Esophagus squamous epithelium (tissue), 5 donors: ENCODE measurements at regions not wholly inside any gene's neighbourhood (a gene's known extent, or its start where the extent isn't known, plus 50 kb on each side); places are given as distances from the start of the nearest gene placed in this dataset.
"Not testable (repeated sequence)": the region's sequence is repeated elsewhere in the genome, so short reads cannot be mapped to it uniquely, and the experiment has no call there.

Experiments
- DNase-seq: peaks from one replicate; lab custom pipeline; 2025; lab: John Stamatoyannopoulos, UW
- H3K27ac ChIP-seq, 4 donors: fragments of 200-600 bp; sonication (generic); one replicate each; pipeline ENCODE4 v1.5.1; 2016 to 2019; ENCODE audit warnings: mild to moderate bottlenecking in 1 of 4
- H3K27me3 ChIP-seq, 4 donors: fragments of 200-600 bp; sonication (generic); 1 replicate in 3 of 4; 2 replicates in 1 of 4; pipeline versions ENCODE4 v1.5.1 to v1.6.0; 2017 to 2021; ENCODE audit warnings: antibody characterized with exemption in 1 of 4
- H3K36me3 ChIP-seq, 3 donors: fragments of 200-600 bp; sonication (generic); one replicate each; pipeline ENCODE4 v1.5.1; 2016 to 2019
- H3K4me1 ChIP-seq, 3 donors: fragments of 200-600 bp; sonication (generic); one replicate each; pipeline ENCODE4 v1.5.1; 2017 to 2019
- H3K4me3 ChIP-seq, 4 donors: fragments of 200-600 bp; sonication (generic); 1 replicate in 3 of 4; 2 replicates in 1 of 4; pipeline ENCODE4 v1.5.1; 2016 to 2019; ENCODE audit warnings: mild to moderate bottlenecking in 2 of 4, moderate library complexity in 1 of 4
- H3K9me3 ChIP-seq, 3 donors: fragments of 200-600 bp; sonication (generic); one replicate each; pipeline ENCODE4 v1.5.1; 2016 to 2019
- CTCF ChIP-seq, 6 experiments: fragments of 450-650 bp in 4 of 6; fragments of 200-600 bp in 2 of 6; sonication (generic) in 2 of 6; IDR thresholded peaks; one replicate each; pipeline ENCODE4 v1.5.1; 2016 to 2019; ENCODE audit warnings: antibody characterized with exemption in 6 of 6, mild to moderate bottlenecking in 4 of 6, moderate library complexity in 4 of 6
- POLR2A ChIP-seq, 4 donors: fragments of 450-650 bp; IDR thresholded peaks; one replicate each; pipeline ENCODE4 v1.6.1; 2017; ENCODE audit warnings: antibody characterized with exemption in 4 of 4, mild to moderate bottlenecking in 4 of 4, moderate library complexity in 3 of 4
- WGBS, 2 donors: methylation state at CpG; one replicate each; pipeline ENCODE4 v1.1.5; 2018; 5-methylcytosine and 5-hydroxymethylcytosine counted together
- intact Hi-C: fragments of 100-400 bp; cut with DNase I; formaldehyde crosslinking; loops from one replicate; pipeline ENCODE4 v1.15.0; 2022
- donor health status: DM: yes; HTN: yes; CAD: no.

GRCh38 chr5:40210694-40211093 is 469.0 kb upstream of the PTGER4 start:
- Histone ChIP-seq H3K4me3 (no peak overlapping the region), H3K36me3 (no peaks in the 10 kb centered on the region), H3K27me3 (no peaks in the 10 kb centered on the region), H3K4me1 (no peaks in the 10 kb centered on the region), H3K27ac (no peak overlapping the region), H3K9me3 (no peaks in the 10 kb centered on the region)
- no peak for TF ChIP-seq POLR2A (IDR thresholded peaks at IDR 0.05)
- TF ChIP-seq CTCF (IDR thresholded peaks at IDR 0.05): no peak
- 88 to 91% methylated on average over 1 of the region's 1 CpG for WGBS, 2 donors
- intact Hi-C loops: no loop called here
- DNase-seq: no peak

- H3K4me3 ChIP-seq: no peak overlapping the region
- DNase-seq: no peak
- no peaks in the 10 kb centered on the region for H3K36me3 ChIP-seq
- intact Hi-C loops: no loop called here
- WGBS, 2 donors: 83 to 94% methylated on average over 2 of the region's 2 CpGs
- H3K27ac ChIP-seq: no peak overlapping the region
- no peaks in the 10 kb centered on the region for H3K9me3 ChIP-seq
- H3K4me1 ChIP-seq: no peaks in the 10 kb centered on the region
- TF ChIP-seq POLR2A (IDR thresholded peaks at IDR 0.05) (no peak), CTCF (IDR thresholded peaks at IDR 0.05) (no peak)
- no peaks in the 10 kb centered on the region for H3K27me3 ChIP-seq
Observed at GRCh38 chr5:40206030-40206429, 473.7 kb upstream of the PTGER4 start.

- intact Hi-C loops: no loop called here
Observed at GRCh38 chr5:40204144-40204543, 475.6 kb upstream of the PTGER4 start.

GRCh38 chr5:40202814-40203440 is 476.8 kb upstream of the PTGER4 start:
- Histone ChIP-seq H3K27ac (no peak overlapping the region), H3K4me3 (no peak overlapping the region), H3K36me3 (no peaks in the 10 kb centered on the region), H3K9me3 (no peaks in the 10 kb centered on the region), H3K27me3 (no peaks in the 10 kb centered on the region), H3K4me1 (no peaks in the 10 kb centered on the region)
- intact Hi-C loops: no loop called here
- no peak for DNase-seq
- TF ChIP-seq POLR2A (IDR thresholded peaks at IDR 0.05): no peak
- no peak for TF ChIP-seq CTCF (IDR thresholded peaks at IDR 0.05)

More at GRCh38 chr5:40204144-40204543, 475.6 kb upstream of the PTGER4 start:
- no peak for DNase-seq
- no peaks in the 10 kb centered on the region for H3K36me3 ChIP-seq
- no peak overlapping the region for H3K4me3 ChIP-seq
- H3K27me3 ChIP-seq: no peaks in the 10 kb centered on the region
- no peaks in the 10 kb centered on the region for H3K9me3 ChIP-seq
- H3K4me1 ChIP-seq: no peaks in the 10 kb centered on the region
- H3K27ac ChIP-seq: no peak overlapping the region
- TF ChIP-seq POLR2A (IDR thresholded peaks at IDR 0.05) (no peak), CTCF (IDR thresholded peaks at IDR 0.05) (no peak)

GRCh38 chr5:40198736-40199135 is 481.0 kb upstream of the PTGER4 start:
- no peaks in the 10 kb centered on the region for H3K36me3 ChIP-seq
- DNase-seq: no peak
- TF ChIP-seq POLR2A (IDR thresholded peaks at IDR 0.05): no peak
- no peak for TF ChIP-seq CTCF (IDR thresholded peaks at IDR 0.05)
- 59 to 67% methylated on average over 2 of the region's 2 CpGs for WGBS, 2 donors
- H3K27me3 ChIP-seq: no peaks in the 10 kb centered on the region
- no peak overlapping the region for H3K27ac ChIP-seq
- no peaks in the 10 kb centered on the region for H3K4me1 ChIP-seq
- no peaks in the 10 kb centered on the region for H3K9me3 ChIP-seq
- intact Hi-C loops: no loop called here
- H3K4me3 ChIP-seq: no peak overlapping the region

GRCh38 chr5:40195574-40195973 is 484.1 kb upstream of the PTGER4 start:
- H3K9me3 ChIP-seq, H3K4me3 ChIP-seq, H3K27ac ChIP-seq, H3K4me1 ChIP-seq, H3K27me3 ChIP-seq, intact Hi-C loops, H3K36me3 ChIP-seq, DNase-seq: not testable (repeated sequence)
- 87 to 95% methylated on average over 7 of the region's 7 CpGs for WGBS, 2 donors
